ENCODE measurements at regions not wholly inside any gene's neighbourhood (a gene's known extent, or its start where the extent isn't known, plus 50 kb on each side); places are given as distances from the start of the nearest gene placed in this dataset.

- Histone ChIP-seq H3K4me3 (ENCODE audit: low read length) (no peak overlapping the region), H2AFZ (ENCODE audit: low read depth, low read length) (no peak overlapping the region)
Observed at GRCh38 chr22:48051796-48052620, 1289.6 kb downstream of the TBC1D22A start.

GRCh38 chr22:48050836-48051235 is 1288.4 kb downstream of the TBC1D22A start:
- Histone ChIP-seq H3K36me3 (ENCODE audit: insufficient read depth, low read length) (no peaks in the 10 kb centered on the region), H3K4me3 (ENCODE audit: low read length) (no peak overlapping the region), H3K4me1 (ENCODE audit: insufficient read depth, low read length) (no peaks in the 10 kb centered on the region), H2AFZ (ENCODE audit: low read depth, low read length) (no peak overlapping the region), H3K27me3 (ENCODE audit: insufficient read depth, low read length) (no peaks in the 10 kb centered on the region), H3K9me3 (ENCODE audit: low read length) (no peaks in the 10 kb centered on the region)

More at GRCh38 chr22:48051796-48052620, 1289.6 kb downstream of the TBC1D22A start:
- Histone ChIP-seq H3K27me3 (ENCODE audit: insufficient read depth, low read length) (no peaks in the 10 kb centered on the region), H3K9me3 (ENCODE audit: low read length) (no peaks in the 10 kb centered on the region), H3K4me1 (ENCODE audit: insufficient read depth, low read length) (no peaks in the 10 kb centered on the region), H3K36me3 (ENCODE audit: insufficient read depth, low read length) (no peaks in the 10 kb centered on the region)

GRCh38 chr22:48049116-48049515 is 1286.7 kb downstream of the TBC1D22A start:
- Histone ChIP-seq H3K27me3 (ENCODE audit: insufficient read depth, low read length) (no peaks in the 10 kb centered on the region), H3K4me3 (ENCODE audit: low read length) (no peak overlapping the region), H3K9me3 (ENCODE audit: low read length) (no peaks in the 10 kb centered on the region), H2AFZ (ENCODE audit: low read depth, low read length) (no peak overlapping the region), H3K36me3 (ENCODE audit: insufficient read depth, low read length) (no peaks in the 10 kb centered on the region), H3K4me1 (ENCODE audit: insufficient read depth, low read length) (no peaks in the 10 kb centered on the region)

DNA sequence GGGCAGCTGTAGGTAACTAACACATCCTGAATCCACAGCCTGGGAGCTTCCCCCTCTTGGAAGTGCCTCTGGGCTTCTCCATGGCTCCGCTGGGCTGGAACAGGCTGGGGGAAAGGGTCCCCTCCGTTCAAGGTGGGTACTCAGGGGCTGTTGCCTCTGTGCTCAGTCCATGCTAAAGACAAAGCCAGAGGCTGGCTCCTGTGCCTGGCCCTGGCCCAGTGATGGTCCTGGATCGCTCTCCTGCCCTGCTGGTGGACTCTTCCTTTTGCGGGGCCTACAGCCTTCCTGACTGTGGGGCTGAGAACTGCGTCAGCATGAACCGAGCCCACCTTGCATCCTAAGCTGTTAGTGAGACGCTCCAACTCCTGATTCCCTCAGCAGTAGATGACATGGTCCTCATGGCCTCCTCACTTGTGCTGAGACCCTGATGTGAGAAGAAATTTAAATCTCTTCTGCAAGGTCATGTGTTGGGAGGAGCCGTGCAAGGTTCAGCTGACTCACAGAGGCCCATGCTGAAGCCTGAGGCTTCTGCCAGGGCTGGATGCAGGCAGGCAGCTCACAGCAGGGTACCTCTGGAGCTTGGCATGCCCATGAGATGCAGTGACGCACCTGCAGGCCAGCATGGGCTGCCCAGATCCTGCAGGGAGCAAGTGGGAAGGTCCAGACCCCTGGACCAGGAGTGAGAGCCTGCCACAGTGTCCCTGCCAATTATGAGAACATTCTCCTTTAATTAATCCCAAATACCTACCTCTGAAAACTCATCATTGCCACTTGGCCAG is 1285.5 kb downstream of the TBC1D22A start:
- H3K27me3 ChIP-seq (ENCODE audit: insufficient read depth, low read length) = no peaks in the 10 kb centered on the region
- H3K4me3 ChIP-seq (ENCODE audit: low read length) = no peak overlapping the region
- no peaks in the 10 kb centered on the region for H3K9me3 ChIP-seq (ENCODE audit: low read length)
- no peak overlapping the region for H2AFZ ChIP-seq (ENCODE audit: low read depth, low read length)
- H3K4me1 ChIP-seq (ENCODE audit: insufficient read depth, low read length) = no peaks in the 10 kb centered on the region
- H3K36me3 ChIP-seq (ENCODE audit: insufficient read depth, low read length) = no peaks in the 10 kb centered on the region

- H3K36me3 ChIP-seq (ENCODE audit: insufficient read depth, low read length) = no peaks in the 10 kb centered on the region
- no peak overlapping the region for H3K4me3 ChIP-seq (ENCODE audit: low read length)
- no peaks in the 10 kb centered on the region for H3K27me3 ChIP-seq (ENCODE audit: insufficient read depth, low read length)
- no peaks in the 10 kb centered on the region for H3K4me1 ChIP-seq (ENCODE audit: insufficient read depth, low read length)
- no peaks in the 10 kb centered on the region for H3K9me3 ChIP-seq (ENCODE audit: low read length)
- H2AFZ ChIP-seq (ENCODE audit: low read depth, low read length) = no peak overlapping the region
Observed at GRCh38 chr22:48045369-48045768, 1282.9 kb downstream of the TBC1D22A start.

DNA sequence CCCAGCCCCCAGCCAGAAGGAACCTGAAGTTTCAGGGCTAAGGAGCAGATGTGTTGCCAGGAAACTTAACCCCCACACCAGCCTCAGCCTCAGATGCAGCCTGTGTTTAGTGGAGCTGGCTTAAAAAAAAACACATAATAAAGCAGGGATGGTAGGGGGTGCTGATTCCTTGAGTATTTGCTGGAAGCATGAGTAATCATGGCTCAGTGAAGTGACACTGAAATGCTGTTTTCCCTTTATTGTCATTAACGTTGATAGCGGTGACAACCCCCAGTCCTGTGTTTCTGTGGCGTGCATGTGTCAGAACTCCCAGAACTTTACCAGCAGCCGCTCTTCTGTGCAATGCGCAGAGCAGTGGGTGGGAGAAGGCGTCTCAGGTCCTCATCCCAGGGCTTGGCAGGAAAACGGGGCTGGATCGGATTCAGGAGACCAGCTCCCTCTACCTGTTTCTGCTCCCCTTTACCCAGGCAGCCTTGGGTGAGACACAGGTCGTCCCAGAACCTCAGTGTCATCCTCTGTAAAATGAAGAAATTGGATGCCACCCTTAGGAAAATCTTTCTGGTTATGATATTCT is 1282.1 kb downstream of the TBC1D22A start:
- Histone ChIP-seq H3K27me3 (ENCODE audit: insufficient read depth, low read length) (no peaks in the 10 kb centered on the region), H3K4me3 (ENCODE audit: low read length) (no peak overlapping the region), H3K4me1 (ENCODE audit: insufficient read depth, low read length) (no peaks in the 10 kb centered on the region), H3K9me3 (ENCODE audit: low read length) (no peaks in the 10 kb centered on the region), H2AFZ (ENCODE audit: low read depth, low read length) (no peak overlapping the region), H3K36me3 (ENCODE audit: insufficient read depth, low read length) (no peaks in the 10 kb centered on the region)

GRCh38 chr22:48043581-48043980 is 1281.1 kb downstream of the TBC1D22A start:
- no peak overlapping the region for H3K4me3 ChIP-seq (ENCODE audit: low read length)
- no peaks in the 10 kb centered on the region for H3K9me3 ChIP-seq (ENCODE audit: low read length)
- H3K27me3 ChIP-seq (ENCODE audit: insufficient read depth, low read length) = no peaks in the 10 kb centered on the region
- no peaks in the 10 kb centered on the region for H3K36me3 ChIP-seq (ENCODE audit: insufficient read depth, low read length)
- H3K4me1 ChIP-seq (ENCODE audit: insufficient read depth, low read length) = no peaks in the 10 kb centered on the region
- no peak overlapping the region for H2AFZ ChIP-seq (ENCODE audit: low read depth, low read length)

- Histone ChIP-seq H3K27me3 (ENCODE audit: insufficient read depth, low read length) (no peaks in the 10 kb centered on the region), H3K9me3 (ENCODE audit: low read length) (no peaks in the 10 kb centered on the region), H3K4me3 (ENCODE audit: low read length) (no peak overlapping the region), H2AFZ (ENCODE audit: low read depth, low read length) (no peak overlapping the region), H3K36me3 (ENCODE audit: insufficient read depth, low read length) (no peaks in the 10 kb centered on the region), H3K4me1 (ENCODE audit: insufficient read depth, low read length) (no peaks in the 10 kb centered on the region)
Observed at GRCh38 chr22:48042621-48043395, 1280.4 kb downstream of the TBC1D22A start.

GRCh38 chr22:48039326-48039725 is 1276.9 kb downstream of the TBC1D22A start:
- peaks cover 2% of the 10 kb centered on the region for H3K27me3 ChIP-seq (ENCODE audit: insufficient read depth, low read length)
- H2AFZ ChIP-seq (ENCODE audit: low read depth, low read length) = no peak overlapping the region
- H3K9me3 ChIP-seq (ENCODE audit: low read length) = no peaks in the 10 kb centered on the region
- no peaks in the 10 kb centered on the region for H3K36me3 ChIP-seq (ENCODE audit: insufficient read depth, low read length)
- no peak overlapping the region for H3K4me3 ChIP-seq (ENCODE audit: low read length)
- no peaks in the 10 kb centered on the region for H3K4me1 ChIP-seq (ENCODE audit: insufficient read depth, low read length)

DNA sequence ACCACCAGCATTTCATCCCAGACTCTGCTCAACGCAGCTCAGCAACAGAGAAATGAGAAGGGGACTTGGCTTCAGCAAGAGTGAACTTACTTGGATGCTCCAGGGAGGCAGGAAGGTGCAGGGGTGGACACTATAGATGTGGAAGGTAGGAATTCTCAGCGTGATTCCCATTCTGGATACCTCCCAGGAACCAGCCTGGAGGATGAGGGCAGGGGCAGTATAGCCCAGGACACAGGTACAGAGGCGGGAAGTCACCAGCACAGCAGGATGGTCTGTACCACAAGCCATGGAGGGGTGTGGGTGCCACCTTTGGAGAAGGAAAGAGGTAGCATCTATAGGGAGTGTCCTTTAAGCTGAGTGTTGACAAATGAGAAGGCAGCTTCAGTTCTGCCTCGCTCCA is 1275.2 kb downstream of the TBC1D22A start:
- Histone ChIP-seq H3K9me3 (ENCODE audit: low read length) (no peaks in the 10 kb centered on the region), H3K27me3 (ENCODE audit: insufficient read depth, low read length) (peaks cover 2% of the 10 kb centered on the region)

GRCh38 chr22:48035897-48036296 is 1273.4 kb downstream of the TBC1D22A start:
- no peak overlapping the region for H3K4me3 ChIP-seq (ENCODE audit: low read length)
- H2AFZ ChIP-seq (ENCODE audit: low read depth, low read length) = no peak overlapping the region
- no peaks in the 10 kb centered on the region for H3K9me3 ChIP-seq (ENCODE audit: low read length)
- no peaks in the 10 kb centered on the region for H3K36me3 ChIP-seq (ENCODE audit: insufficient read depth, low read length)
- peaks cover 2% of the 10 kb centered on the region for H3K27me3 ChIP-seq (ENCODE audit: insufficient read depth, low read length)
- H3K4me1 ChIP-seq (ENCODE audit: insufficient read depth, low read length) = no peaks in the 10 kb centered on the region

More for the DNA sequence above, 1275.2 kb downstream of the TBC1D22A start:
- Histone ChIP-seq H2AFZ (ENCODE audit: low read depth, low read length) (no peak overlapping the region), H3K36me3 (ENCODE audit: insufficient read depth, low read length) (no peaks in the 10 kb centered on the region), H3K4me1 (ENCODE audit: insufficient read depth, low read length) (no peaks in the 10 kb centered on the region), H3K4me3 (ENCODE audit: low read length) (no peak overlapping the region)

- Histone ChIP-seq H3K4me1 (ENCODE audit: insufficient read depth, low read length) (no peaks in the 10 kb centered on the region), H3K36me3 (ENCODE audit: insufficient read depth, low read length) (no peaks in the 10 kb centered on the region), H3K27me3 (ENCODE audit: insufficient read depth, low read length) (no peaks in the 10 kb centered on the region), H3K4me3 (ENCODE audit: low read length) (no peak overlapping the region), H2AFZ (ENCODE audit: low read depth, low read length) (no peak overlapping the region), H3K9me3 (ENCODE audit: low read length) (no peaks in the 10 kb centered on the region)
Observed at GRCh38 chr22:48031589-48031988, 1269.1 kb downstream of the TBC1D22A start.

Measured in neuron (in vitro differentiated cells).